ENCODE measurements at regions not wholly inside any gene's neighbourhood (a gene's known extent, or its start where the extent isn't known, plus 50 kb on each side); places are given as distances from the start of the nearest gene placed in this dataset.

DNA sequence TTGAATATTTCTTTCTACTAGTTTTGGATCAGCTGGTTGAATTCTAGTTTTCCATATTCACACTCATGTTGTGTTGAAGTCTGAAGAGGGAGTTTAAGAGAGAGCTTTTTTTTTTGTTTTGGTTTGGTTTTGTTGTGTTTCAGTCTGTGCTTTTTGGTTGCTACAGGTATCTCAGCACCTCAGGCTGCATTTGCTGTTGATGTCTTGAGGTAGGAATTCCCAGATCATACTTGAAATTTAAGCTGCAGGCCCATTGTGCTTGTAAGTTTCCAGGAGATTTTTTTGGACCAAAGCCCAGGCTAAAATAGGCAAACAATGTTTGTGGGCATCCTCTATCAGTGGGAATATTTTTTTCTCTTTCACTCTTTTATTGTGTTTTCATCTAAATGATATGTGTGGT is 190.2 kb upstream of the AGA start:
- no peak overlapping the region for H3K4ac ChIP-seq (ENCODE audit: low read depth, low read length)
- H2BK120ac ChIP-seq (ENCODE audit: low read depth, low read length), result no peak overlapping the region
- H4K20me1 ChIP-seq (ENCODE audit: insufficient read depth, low read length), result no peaks in the 10 kb centered on the region
- no peak for ATAC-seq (ENCODE audit: low read depth)
- H3K27ac ChIP-seq (ENCODE audit: insufficient read depth, low read length), result no peak overlapping the region
- dilution Hi-C loops (cut with HindIII; ENCODE audit: low sequenced_read_pairs, unreplicated experiment), result no loop called here
- H3K4me3 ChIP-seq (ENCODE audit: insufficient read depth, low read depth, low read length), result no peak overlapping the region
- H3K36me3 ChIP-seq (ENCODE audit: control insufficient read depth, insufficient read depth, low read length), result no peaks in the 10 kb centered on the region
- no peak overlapping the region for H2BK15ac ChIP-seq (ENCODE audit: low read depth, low read length)
- H3K9me3 ChIP-seq (ENCODE audit: control insufficient read depth, insufficient read depth, low read length), result no peaks in the 10 kb centered on the region
- intact Hi-C loops (cut with micrococcal nuclease), result no loop called here
- no peak overlapping the region for H2BK5ac ChIP-seq (ENCODE audit: low read depth, low read length, poor library complexity, severe bottlenecking)
- no peak for DNase-seq
- H3K9me1 ChIP-seq (ENCODE audit: insufficient read depth, low read length), result no peaks in the 10 kb centered on the region
- in situ Hi-C loops (cut with MboI; ENCODE audit: low sequenced_read_pairs), result no loop called here
- no peak overlapping the region for H3K4me2 ChIP-seq (ENCODE audit: low read depth, low read length)
- no peaks in the 10 kb centered on the region for H3K4me1 ChIP-seq (ENCODE audit: control insufficient read depth, insufficient read depth, low read length)
- no peak overlapping the region for H4K5ac ChIP-seq (ENCODE audit: low read depth, low read length)
- H2AFZ ChIP-seq (replicated peaks; ENCODE audit: low read length, poor library complexity), result no peak overlapping the region
- no TSS peak for BruUV-seq (replicated peaks)
- no peak overlapping the region for H3K14ac ChIP-seq (replicated peaks; ENCODE audit: low read depth, low read length)
- H4K8ac ChIP-seq (ENCODE audit: low read depth in 2 of 2, low read length in 2 of 2), result no peak overlapping the region
- no peak overlapping the region for H3K23ac ChIP-seq (ENCODE audit: low read depth, low read length)
- no peak overlapping the region for H3K18ac ChIP-seq (ENCODE audit: low read depth, low read length)
- ChIA-PET POLR2A (ENCODE audit: unreplicated experiment) (no interaction called here), CTCF (no interaction called here)
- no peak overlapping the region for H2AK5ac ChIP-seq (ENCODE audit: low read depth, low read length)
- H2AK9ac ChIP-seq (replicated peaks; ENCODE audit: low read depth, low read length, poor library complexity), result no peak overlapping the region
- no peak overlapping the region for H3K56ac ChIP-seq (ENCODE audit: extremely low read depth, insufficient read depth, low read length)
- H3K27me3 ChIP-seq (ENCODE audit: control insufficient read depth, insufficient read depth, low read length), result no peaks in the 10 kb centered on the region
- no peak overlapping the region for H4K91ac ChIP-seq (ENCODE audit: insufficient read depth, low read depth, low read length)
- TF ChIP-seq SMC3 (IDR thresholded peaks at IDR 0.05; ENCODE audit: low read depth, low read length) (no peak), RAD21 (IDR thresholded peaks at IDR 0.05; ENCODE audit: low read length) (no peak), MAFK (IDR thresholded peaks at IDR 0.05; ENCODE audit: low read depth, low read length) (no peak)
- H3K79me1 ChIP-seq (ENCODE audit: low read depth in 1 of 2, low read length in 2 of 2), result no peaks in the 10 kb centered on the region
- no peak overlapping the region for H3K9ac ChIP-seq (ENCODE audit: low read depth, low read length)
- H2BK20ac ChIP-seq (ENCODE audit: low read depth, low read length), result no peak overlapping the region

All from IMR-90 (cell line).